ENCODE measurements at regions not wholly inside any gene's neighbourhood (a gene's known extent, or its start where the extent isn't known, plus 50 kb on each side); places are given as distances from the start of the nearest gene placed in this dataset.

DNA sequence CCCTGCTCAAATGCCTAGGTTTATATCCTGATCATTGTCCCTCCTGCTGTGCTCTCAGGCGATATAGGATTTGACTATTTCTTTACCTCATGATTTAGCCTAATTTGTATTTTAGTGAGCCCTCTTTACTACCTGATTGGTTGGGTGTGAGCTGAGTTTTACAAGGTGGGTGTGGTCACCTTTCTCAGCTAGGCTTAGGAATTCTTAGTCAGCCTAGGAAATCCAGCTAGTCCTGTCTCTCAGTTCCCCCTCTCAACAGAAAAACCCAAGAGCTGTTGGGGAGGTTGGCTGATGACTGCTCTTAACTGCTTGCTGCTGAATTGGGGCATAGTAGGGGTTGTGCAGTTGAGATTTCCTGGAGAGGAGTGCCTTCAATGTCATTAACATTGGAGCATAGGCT is 100.5 kb upstream of the AADAT start:
- ChIA-PET CTCF (interaction anchor here (1.3 kb wide), 1 partner anchor 69 kb away, joined by 3 read pairs; no protein-coding TSS in a partner anchor), POLR2A (no interaction called here)
- DNase-seq (ENCODE audit: low spot score) (no peak), ATAC-seq (no peak)
- Mint-ChIP-seq H3K27me3 (ENCODE audit: low read depth) (peaks cover 6% of the 10 kb centered on the region; the same call in 1 of the 2 replicates), H3K4me1 (peaks cover 28% of the 10 kb centered on the region), H3K9me3 (no peaks in the 10 kb centered on the region), H3K27ac (no peak overlapping the region), H3K4me3 (no peak overlapping the region), H3K36me3 (no peaks in the 10 kb centered on the region)
- TF ChIP-seq ZNF138 (CRISPR knock-in tag; conservative IDR thresholded peaks at IDR 0.05) (no peak), TEAD4 (CRISPR knock-in tag; IDR thresholded peaks at IDR 0.05) (no peak), FOXP1 (CRISPR knock-in tag; IDR thresholded peaks at IDR 0.05; ENCODE audit: borderline replicate concordance) (no peak), GRHL2 (CRISPR knock-in tag; IDR thresholded peaks at IDR 0.05; ENCODE audit: insufficient replicate concordance, severe bottlenecking) (no peak), SMAD4 (CRISPR knock-in tag; IDR thresholded peaks at IDR 0.05) (no peak), SP1 (CRISPR knock-in tag; conservative IDR thresholded peaks at IDR 0.05) (no peak), NFYB (CRISPR knock-in tag; conservative IDR thresholded peaks at IDR 0.05; ENCODE audit: low read depth) (no peak), JAZF1 (CRISPR knock-in tag; IDR thresholded peaks at IDR 0.05) (no peak), HMGA2 (CRISPR knock-in tag; IDR thresholded peaks at IDR 0.05) (no peak), NFE2L1 (CRISPR knock-in tag; IDR thresholded peaks at IDR 0.05) (no peak), FOXJ3 (CRISPR knock-in tag; IDR thresholded peaks at IDR 0.05; ENCODE audit: borderline replicate concordance) (no peak)
- TF ChIP-seq, protein P1, sequence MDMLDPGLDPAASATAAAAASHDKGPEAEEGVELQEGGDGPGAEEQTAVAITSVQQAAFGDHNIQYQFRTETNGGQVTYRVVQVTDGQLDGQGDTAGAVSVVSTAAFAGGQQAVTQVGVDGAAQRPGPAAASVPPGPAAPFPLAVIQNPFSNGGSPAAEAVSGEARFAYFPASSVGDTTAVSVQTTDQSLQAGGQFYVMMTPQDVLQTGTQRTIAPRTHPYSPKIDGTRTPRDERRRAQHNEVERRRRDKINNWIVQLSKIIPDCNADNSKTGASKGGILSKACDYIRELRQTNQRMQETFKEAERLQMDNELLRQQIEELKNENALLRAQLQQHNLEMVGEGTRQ (CRISPR knock-in tag; IDR thresholded peaks at IDR 0.05), result no peak
- TF ChIP-seq, protein P2, sequence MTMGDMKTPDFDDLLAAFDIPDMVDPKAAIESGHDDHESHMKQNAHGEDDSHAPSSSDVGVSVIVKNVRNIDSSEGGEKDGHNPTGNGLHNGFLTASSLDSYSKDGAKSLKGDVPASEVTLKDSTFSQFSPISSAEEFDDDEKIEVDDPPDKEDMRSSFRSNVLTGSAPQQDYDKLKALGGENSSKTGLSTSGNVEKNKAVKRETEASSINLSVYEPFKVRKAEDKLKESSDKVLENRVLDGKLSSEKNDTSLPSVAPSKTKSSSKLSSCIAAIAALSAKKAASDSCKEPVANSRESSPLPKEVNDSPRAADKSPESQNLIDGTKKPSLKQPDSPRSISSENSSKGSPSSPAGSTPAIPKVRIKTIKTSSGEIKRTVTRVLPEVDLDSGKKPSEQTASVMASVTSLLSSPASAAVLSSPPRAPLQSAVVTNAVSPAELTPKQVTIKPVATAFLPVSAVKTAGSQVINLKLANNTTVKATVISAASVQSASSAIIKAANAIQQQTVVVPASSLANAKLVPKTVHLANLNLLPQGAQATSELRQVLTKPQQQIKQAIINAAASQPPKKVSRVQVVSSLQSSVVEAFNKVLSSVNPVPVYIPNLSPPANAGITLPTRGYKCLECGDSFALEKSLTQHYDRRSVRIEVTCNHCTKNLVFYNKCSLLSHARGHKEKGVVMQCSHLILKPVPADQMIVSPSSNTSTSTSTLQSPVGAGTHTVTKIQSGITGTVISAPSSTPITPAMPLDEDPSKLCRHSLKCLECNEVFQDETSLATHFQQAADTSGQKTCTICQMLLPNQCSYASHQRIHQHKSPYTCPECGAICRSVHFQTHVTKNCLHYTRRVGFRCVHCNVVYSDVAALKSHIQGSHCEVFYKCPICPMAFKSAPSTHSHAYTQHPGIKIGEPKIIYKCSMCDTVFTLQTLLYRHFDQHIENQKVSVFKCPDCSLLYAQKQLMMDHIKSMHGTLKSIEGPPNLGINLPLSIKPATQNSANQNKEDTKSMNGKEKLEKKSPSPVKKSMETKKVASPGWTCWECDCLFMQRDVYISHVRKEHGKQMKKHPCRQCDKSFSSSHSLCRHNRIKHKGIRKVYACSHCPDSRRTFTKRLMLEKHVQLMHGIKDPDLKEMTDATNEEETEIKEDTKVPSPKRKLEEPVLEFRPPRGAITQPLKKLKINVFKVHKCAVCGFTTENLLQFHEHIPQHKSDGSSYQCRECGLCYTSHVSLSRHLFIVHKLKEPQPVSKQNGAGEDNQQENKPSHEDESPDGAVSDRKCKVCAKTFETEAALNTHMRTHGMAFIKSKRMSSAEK (CRISPR knock-in tag; IDR thresholded peaks at IDR 0.05; ENCODE audit: borderline replicate concordance), result no peak
- TF ChIP-seq, protein P3, sequence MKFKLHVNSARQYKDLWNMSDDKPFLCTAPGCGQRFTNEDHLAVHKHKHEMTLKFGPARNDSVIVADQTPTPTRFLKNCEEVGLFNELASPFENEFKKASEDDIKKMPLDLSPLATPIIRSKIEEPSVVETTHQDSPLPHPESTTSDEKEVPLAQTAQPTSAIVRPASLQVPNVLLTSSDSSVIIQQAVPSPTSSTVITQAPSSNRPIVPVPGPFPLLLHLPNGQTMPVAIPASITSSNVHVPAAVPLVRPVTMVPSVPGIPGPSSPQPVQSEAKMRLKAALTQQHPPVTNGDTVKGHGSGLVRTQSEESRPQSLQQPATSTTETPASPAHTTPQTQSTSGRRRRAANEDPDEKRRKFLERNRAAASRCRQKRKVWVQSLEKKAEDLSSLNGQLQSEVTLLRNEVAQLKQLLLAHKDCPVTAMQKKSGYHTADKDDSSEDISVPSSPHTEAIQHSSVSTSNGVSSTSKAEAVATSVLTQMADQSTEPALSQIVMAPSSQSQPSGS (CRISPR knock-in tag; IDR thresholded peaks at IDR 0.05; ENCODE audit: borderline replicate concordance, low read depth), result no peak

DNA sequence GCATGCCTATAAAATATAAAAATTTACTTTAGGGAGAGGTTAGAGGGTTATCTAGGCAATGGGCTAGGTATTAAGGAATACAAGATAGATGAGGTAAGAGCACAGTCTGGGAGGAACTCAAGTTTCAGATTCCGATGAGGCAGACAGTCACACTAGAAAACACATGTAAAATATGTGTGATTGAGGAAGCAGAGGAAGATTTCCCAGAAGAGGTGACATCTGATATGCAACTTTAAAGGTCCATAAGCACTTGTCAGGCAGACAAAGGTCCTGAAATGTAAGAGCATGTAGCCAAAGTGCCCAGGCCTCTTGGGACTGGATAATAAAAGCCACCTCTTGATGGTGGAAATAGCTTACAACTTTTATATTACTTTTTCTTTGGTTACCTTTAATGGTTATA is 81.1 kb upstream of the AADAT start:
- Mint-ChIP-seq H3K9me3 (peaks cover 17% of the 10 kb centered on the region), H3K4me1 (0 out of 2 replicates have a peak, but pooled peaks cover 4% of the 10 kb centered on the region), H3K27ac (no peak overlapping the region), H3K27me3 (ENCODE audit: low read depth) (no peaks in the 10 kb centered on the region), H3K36me3 (peaks cover 10% of the 10 kb centered on the region), H3K4me3 (no peak overlapping the region)
- DNase-seq (ENCODE audit: low spot score), result no peak
- ChIA-PET CTCF (no interaction called here), POLR2A (no interaction called here)
- ATAC-seq, result no peak
- TF ChIP-seq, protein P4, sequence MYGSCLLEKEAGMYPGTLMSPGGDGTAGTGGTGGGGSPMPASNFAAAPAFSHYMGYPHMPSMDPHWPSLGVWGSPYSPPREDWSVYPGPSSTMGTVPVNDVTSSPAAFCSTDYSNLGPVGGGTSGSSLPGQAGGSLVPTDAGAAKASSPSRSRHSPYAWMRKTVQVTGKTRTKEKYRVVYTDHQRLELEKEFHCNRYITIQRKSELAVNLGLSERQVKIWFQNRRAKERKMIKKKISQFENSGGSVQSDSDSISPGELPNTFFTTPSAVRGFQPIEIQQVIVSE (CRISPR knock-in tag; IDR thresholded peaks at IDR 0.05; ENCODE audit: borderline replicate concordance), result no peak
- TF ChIP-seq NFYB (CRISPR knock-in tag; conservative IDR thresholded peaks at IDR 0.05; ENCODE audit: low read depth), result no peak
- TF ChIP-seq SP1 (CRISPR knock-in tag; conservative IDR thresholded peaks at IDR 0.05), result no peak
- no peak for TF ChIP-seq FOXK1 (CRISPR knock-in tag; IDR thresholded peaks at IDR 0.05)
